ENCODE measurements at regions not wholly inside any gene's neighbourhood (a gene's known extent, or its start where the extent isn't known, plus 50 kb on each side); places are given as distances from the start of the nearest gene placed in this dataset.

DNA sequence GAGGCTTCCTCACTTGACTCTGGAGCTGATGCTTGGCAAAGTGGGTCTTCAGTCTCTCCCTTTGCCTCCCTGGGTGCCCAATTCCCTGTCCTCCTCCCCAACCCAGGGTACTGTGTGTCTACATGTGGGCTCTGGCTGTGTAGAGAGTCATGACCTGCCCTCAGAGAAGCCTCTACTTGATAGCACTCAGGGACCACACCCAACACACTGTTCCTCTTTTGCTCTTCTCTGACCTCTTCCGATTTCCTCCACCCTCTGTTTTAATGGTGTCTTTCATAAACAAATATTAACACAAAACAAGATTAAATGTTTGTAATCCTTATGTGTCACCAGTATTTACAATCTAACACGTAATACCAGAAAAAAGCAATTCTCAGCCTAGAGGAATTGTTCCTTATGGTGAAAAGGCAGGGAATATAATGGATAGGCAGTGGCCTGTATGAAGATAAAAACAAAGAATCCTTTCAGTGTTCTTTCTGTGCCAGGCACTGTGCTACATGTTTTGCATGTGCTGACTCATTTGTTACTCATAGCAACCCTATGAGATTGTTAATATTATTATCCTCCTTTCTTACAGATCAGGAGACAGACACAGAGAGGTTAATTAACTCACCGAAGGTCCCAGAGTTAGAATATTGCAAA is 58.2 kb downstream of the HSD3B1 start:
- Mint-ChIP-seq H3K9me3 (peaks cover 0 to 4% (median 0%) of the 10 kb centered on the region in 11 donors), H3K4me1 (peaks cover 0 to 9% (median 0%) of the 10 kb centered on the region in 7 donors), H3K36me3 (no peaks in the 10 kb centered on the region), H3K4me3 (no peak overlapping the region), H3K27ac (no peak overlapping the region), H3K27me3 (peaks cover 15 to 26% (median 21%) of the 10 kb centered on the region in 5 donors)
- Histone ChIP-seq H3K9me3 (ENCODE audit: control insufficient read depth in 2 of 3, low read length in 3 of 3) (no peaks in the 10 kb centered on the region), H3K4me1 (ENCODE audit: control insufficient read depth in 2 of 2, insufficient read depth in 2 of 2, low read length in 2 of 2) (no peaks in the 10 kb centered on the region), H3K4me3 (ENCODE audit: low read length) (no peak overlapping the region), H3K27ac (ENCODE audit: low read depth, low read length) (no peak overlapping the region), H3K36me3 (ENCODE audit: control insufficient read depth in 2 of 3, insufficient read depth in 3 of 3, low read length in 3 of 3) (no peaks in the 10 kb centered on the region), H3K27me3 (ENCODE audit: control insufficient read depth in 2 of 2, insufficient read depth in 2 of 2, low read length in 2 of 2) (no peaks in the 10 kb centered on the region)
- ATAC-seq (peak; percentile 83), DNase-seq (no peak)
- intact Hi-C loops (cut with micrococcal nuclease): no loop called here
- CTCF ChIA-PET: no interaction called here
- POLR2A ChIA-PET: no interaction called here

DNA sequence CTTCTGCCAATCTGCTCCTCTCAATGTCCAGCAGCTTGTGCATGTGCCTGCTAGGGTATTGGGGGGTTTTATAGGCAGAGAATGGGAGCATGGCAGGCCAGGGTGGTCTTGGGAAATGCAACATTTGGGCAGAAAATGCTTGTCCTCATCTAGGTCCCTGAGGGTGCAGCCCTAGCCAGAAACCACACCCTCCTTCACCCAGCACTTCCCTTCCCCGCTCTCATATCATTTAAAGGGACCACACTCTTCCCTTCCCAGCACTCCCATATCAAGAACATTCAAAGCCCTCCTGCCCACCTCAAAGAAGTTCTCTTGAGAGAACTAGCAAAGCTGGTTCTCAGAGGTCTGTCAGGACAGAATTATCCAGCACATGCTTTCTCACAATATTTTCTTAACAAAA is 62.1 kb downstream of the HSD3B1 start:
- ATAC-seq (no peak), DNase-seq (no peak)
- Mint-ChIP-seq H3K4me1 (peaks cover 0 to 9% (median 0%) of the 10 kb centered on the region in 7 donors), H3K4me3 (no peak overlapping the region), H3K27ac (no peak overlapping the region), H3K36me3 (peaks cover 0 to 4% (median 0%) of the 10 kb centered on the region in 5 donors), H3K9me3 (peaks cover 0 to 4% (median 0%) of the 10 kb centered on the region in 11 donors), H3K27me3 (peaks cover 7 to 48% (median 22%) of the 10 kb centered on the region in 5 donors)
- ChIA-PET CTCF (no interaction called here), POLR2A (no interaction called here)
- no peaks in the 10 kb centered on the region for H3K36me3 ChIP-seq (ENCODE audit: control insufficient read depth in 2 of 3, insufficient read depth in 3 of 3, low read length in 3 of 3)
- intact Hi-C loops (cut with micrococcal nuclease): no loop called here
- no peak overlapping the region for H3K27ac ChIP-seq (ENCODE audit: low read depth, low read length)
- H3K27me3 ChIP-seq (ENCODE audit: control insufficient read depth in 2 of 2, insufficient read depth in 2 of 2, low read length in 2 of 2): no peaks in the 10 kb centered on the region
- no peak overlapping the region for H3K4me3 ChIP-seq (ENCODE audit: low read length)
- no peaks in the 10 kb centered on the region for H3K9me3 ChIP-seq (ENCODE audit: control insufficient read depth in 2 of 3, low read length in 3 of 3)
- H3K4me1 ChIP-seq (ENCODE audit: control insufficient read depth in 2 of 2, insufficient read depth in 2 of 2, low read length in 2 of 2): no peaks in the 10 kb centered on the region

All from naive thymus-derived CD4-positive, alpha-beta T cell (primary cell).